ENCODE measurements at regions not wholly inside any gene's neighbourhood (a gene's known extent, or its start where the extent isn't known, plus 50 kb on each side); places are given as distances from the start of the nearest gene placed in this dataset.

DNA sequence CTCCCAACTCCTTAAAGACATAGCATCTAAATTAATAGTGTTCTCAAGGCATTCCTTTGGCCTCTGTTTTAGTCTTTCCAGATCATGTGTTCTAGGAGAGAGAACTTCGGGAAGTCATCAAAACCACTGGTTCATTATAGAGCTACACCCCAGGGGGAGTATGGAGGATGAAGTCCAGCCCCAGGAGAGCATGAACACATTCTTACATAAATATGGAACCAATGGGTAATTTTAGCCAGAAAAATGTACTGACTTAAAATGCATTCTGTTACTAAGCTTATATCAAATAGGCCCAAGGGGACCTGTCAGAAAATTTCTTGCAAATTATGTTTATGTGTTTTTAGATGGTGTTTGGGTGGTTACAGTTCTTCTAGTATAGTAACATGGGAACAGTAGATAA is 165.2 kb downstream of the NTMT2 start:
- no peak for DNase-seq (ENCODE audit: extremely low read depth, low read depth)

DNA sequence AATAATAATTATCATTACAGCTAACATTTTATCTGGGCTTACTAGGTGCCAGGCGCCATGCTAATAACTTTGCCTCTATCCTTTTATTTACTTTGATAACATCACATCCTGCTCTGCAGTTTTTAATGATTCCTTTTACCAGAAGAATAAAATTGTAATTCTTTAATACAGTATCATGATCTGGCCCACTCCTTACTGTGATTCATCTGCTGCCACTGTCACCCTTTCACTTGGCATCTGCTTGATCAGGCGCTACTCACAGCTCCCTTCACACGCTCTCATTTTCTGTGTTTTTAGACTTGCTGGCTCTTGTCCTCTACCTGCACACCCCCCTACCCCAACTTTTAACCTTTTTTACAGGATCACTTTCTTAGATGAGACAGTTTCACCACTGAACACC is 167.5 kb downstream of the NTMT2 start:
- no peak for DNase-seq (ENCODE audit: extremely low read depth, low read depth)
- TF ChIP-seq, protein P1, sequence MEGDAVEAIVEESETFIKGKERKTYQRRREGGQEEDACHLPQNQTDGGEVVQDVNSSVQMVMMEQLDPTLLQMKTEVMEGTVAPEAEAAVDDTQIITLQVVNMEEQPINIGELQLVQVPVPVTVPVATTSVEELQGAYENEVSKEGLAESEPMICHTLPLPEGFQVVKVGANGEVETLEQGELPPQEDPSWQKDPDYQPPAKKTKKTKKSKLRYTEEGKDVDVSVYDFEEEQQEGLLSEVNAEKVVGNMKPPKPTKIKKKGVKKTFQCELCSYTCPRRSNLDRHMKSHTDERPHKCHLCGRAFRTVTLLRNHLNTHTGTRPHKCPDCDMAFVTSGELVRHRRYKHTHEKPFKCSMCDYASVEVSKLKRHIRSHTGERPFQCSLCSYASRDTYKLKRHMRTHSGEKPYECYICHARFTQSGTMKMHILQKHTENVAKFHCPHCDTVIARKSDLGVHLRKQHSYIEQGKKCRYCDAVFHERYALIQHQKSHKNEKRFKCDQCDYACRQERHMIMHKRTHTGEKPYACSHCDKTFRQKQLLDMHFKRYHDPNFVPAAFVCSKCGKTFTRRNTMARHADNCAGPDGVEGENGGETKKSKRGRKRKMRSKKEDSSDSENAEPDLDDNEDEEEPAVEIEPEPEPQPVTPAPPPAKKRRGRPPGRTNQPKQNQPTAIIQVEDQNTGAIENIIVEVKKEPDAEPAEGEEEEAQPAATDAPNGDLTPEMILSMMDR (IDR thresholded peaks at IDR 0.05; ENCODE audit: low read depth, low read length), result no peak

More for the DNA sequence above, 165.2 kb downstream of the NTMT2 start:
- TF ChIP-seq, protein P1 (IDR thresholded peaks at IDR 0.05; ENCODE audit: low read depth, low read length), result no peak

DNA sequence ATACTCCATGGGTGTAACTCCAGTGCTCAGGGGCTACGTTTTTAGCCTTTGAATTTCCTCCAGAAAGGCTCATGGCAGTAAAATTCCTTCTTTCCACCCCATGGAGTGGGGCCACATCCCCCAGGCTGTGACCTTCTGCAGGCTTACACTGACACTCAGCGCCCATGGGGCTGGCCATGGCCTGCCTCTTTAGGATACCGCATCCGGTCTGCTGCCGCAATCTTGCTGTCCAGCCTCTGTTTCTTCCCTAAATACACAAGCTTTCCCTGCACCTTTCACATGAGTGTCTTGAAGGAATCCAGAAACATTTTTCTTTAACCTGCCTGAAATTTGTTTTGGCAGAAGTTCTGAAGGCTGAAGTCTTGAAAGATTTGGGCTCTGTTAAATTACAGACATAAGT is 170.5 kb downstream of the NTMT2 start:
- TF ChIP-seq, protein P1 (IDR thresholded peaks at IDR 0.05; ENCODE audit: low read depth, low read length), result no peak
- no peak for DNase-seq (ENCODE audit: extremely low read depth, low read depth)

DNA sequence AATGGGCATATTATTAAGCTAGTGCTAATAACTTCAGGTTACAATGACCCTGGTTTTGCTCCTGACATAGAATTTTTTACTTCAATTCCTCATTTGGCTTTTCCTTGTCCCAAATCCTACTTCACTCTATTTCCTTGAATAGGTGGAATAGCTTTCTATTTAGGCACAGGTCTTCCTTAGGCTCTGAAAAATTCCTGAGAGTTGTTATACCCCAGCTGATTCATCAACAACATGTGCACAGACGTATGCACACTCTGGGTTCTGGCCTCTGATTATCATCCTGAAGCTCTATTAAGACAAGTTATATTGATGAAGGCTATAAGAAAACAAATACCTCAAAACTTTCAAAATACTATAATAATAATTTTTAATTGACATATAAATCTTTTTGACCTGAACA is 172.4 kb downstream of the NTMT2 start:
- no peak for DNase-seq (ENCODE audit: extremely low read depth, low read depth)
- TF ChIP-seq, protein P1 (IDR thresholded peaks at IDR 0.05; ENCODE audit: low read depth, low read length), result no peak

DNA sequence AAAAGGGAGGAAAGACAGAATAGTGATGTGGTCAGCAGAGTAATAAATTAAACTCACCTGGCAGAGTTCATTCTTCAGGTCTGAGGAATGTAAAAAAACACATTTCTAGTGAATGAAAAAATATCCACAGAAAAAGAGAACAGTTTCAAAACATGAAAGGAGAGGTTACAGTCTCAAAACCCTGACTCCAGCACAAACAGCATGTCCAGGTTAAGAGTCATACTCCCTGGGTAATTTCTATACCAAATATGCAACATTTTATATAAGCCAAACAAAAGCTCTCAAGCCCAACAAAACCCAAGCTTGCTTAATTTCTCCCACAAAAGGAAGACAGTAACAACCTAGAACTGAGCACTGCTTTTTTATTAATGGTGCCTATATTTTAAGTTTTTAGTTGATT is 173.0 kb downstream of the NTMT2 start:
- TF ChIP-seq, protein P1 (IDR thresholded peaks at IDR 0.05; ENCODE audit: low read depth, low read length), result no peak
- no peak for DNase-seq (ENCODE audit: extremely low read depth, low read depth)

DNA sequence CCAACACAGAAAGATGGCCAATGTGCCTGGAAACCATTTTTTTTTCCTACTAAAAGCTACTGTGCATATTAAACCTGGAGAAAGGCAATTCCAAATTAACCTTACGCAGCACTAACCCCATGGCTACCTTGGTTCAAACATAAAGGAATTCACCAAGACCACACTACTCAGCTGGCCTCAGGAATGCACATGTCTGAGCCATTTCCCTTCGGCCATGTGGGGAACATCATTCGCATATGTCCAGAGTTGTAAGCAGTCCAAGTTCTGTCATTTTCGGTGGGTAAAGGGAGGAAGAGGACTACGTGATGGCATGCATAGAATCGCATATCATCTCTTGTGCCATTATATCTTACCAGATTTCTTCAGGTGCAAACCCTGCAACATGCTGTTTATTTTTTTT is 175.4 kb downstream of the NTMT2 start:
- no peak for DNase-seq (ENCODE audit: extremely low read depth, low read depth)
- TF ChIP-seq, protein P1 (IDR thresholded peaks at IDR 0.05; ENCODE audit: low read depth, low read length), result no peak

DNA sequence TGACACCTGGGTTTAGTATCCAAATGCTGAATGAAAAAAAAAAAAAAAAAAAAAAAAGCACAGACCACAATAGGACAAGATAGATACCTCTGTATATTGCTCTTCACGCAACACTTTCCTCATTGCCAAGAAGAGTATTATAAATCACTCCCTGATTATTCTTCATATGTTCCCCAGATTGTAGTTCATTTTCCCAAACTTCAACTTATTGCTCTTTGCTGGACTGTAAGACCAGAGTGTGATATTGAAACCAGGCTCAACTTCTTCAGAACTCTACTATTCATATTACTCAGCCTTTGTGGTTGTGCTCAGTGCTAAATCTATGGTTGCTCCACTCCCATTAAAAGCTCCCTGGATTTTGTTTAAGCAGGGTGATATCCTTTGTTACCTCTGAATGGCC is 180.4 kb downstream of the NTMT2 start:
- TF ChIP-seq, protein P1 (IDR thresholded peaks at IDR 0.05; ENCODE audit: low read depth, low read length), result no peak
- no peak for DNase-seq (ENCODE audit: extremely low read depth, low read depth)
